Keratinocyte (primary cell): ENCODE measurements at regions not wholly inside any gene's neighbourhood (a gene's known extent, or its start where the extent isn't known, plus 50 kb on each side); places are given as distances from the start of the nearest gene placed in this dataset.

Source experiments
- DNase-seq: peaks from one replicate; pipeline ENCODE4 v3.0.0-alpha.2; 2011; ENCODE audit warnings: low read depth, missing footprints, low spot score
- FAIRE-seq: peaks from 2 replicates; lab custom pipeline; 2011; peaks lifted over from hg19 to GRCh38; lab: Jason Lieb, UNC
- H2AFZ ChIP-seq: 2 replicates; pipeline ENCODE4 v1.6.0; 2012; ENCODE audit warnings: low read length, control low read depth, inconsistent platforms; ENCODE audit not compliant: control insufficient read depth
- H3K27ac ChIP-seq: 2 replicates; pipeline ENCODE4 v1.5.1; 2011; ENCODE audit warnings: low read length; ENCODE audit not compliant: control insufficient read depth, insufficient read depth
- H3K27me3 ChIP-seq: 3 replicates; pipeline ENCODE4 v1.6.0; 2011; ENCODE audit warnings: low read length; ENCODE audit not compliant: control insufficient read depth, insufficient read depth; ENCODE audit errors: extremely low read depth
- H3K36me3 ChIP-seq, 2 experiments: 2 replicates in 1 of 2; 3 replicates in 1 of 2; pipeline ENCODE4 v1.5.1; 2011; ENCODE audit warnings: low read length in 2 of 2, mild to moderate bottlenecking in 1 of 2; ENCODE audit not compliant: control insufficient read depth in 2 of 2, insufficient read depth in 2 of 2; ENCODE audit errors: extremely low read depth in 1 of 2
- H3K4me1 ChIP-seq: 3 replicates; pipeline ENCODE4 v1.5.1; 2011; ENCODE audit warnings: low read length; ENCODE audit not compliant: control insufficient read depth, insufficient read depth; ENCODE audit errors: extremely low read depth
- H3K4me2 ChIP-seq: 3 replicates; pipeline ENCODE4 v1.6.0; 2011; ENCODE audit warnings: low read depth, low read length; ENCODE audit not compliant: control insufficient read depth, insufficient read depth; ENCODE audit errors: extremely low read depth
- H3K4me3 ChIP-seq, 3 experiments: fragments of 200-600 bp in 1 of 3; sonication (generic) in 1 of 3; 2 replicates in 2 of 3; 3 replicates in 1 of 3; pipeline ENCODE4 v1.5.1; 2011 to 2016; ENCODE audit warnings: low read length in 3 of 3, mild to moderate bottlenecking in 3 of 3, control low read depth in 2 of 3, inconsistent platforms in 1 of 3, low read depth in 1 of 3, mixed read lengths in 1 of 3, mixed run types in 1 of 3, moderate library complexity in 1 of 3; ENCODE audit not compliant: control insufficient read depth in 2 of 3, insufficient read depth in 2 of 3; ENCODE audit errors: extremely low read depth in 1 of 3
- H3K79me2 ChIP-seq: 2 replicates; pipeline ENCODE4 v1.6.0; 2012; ENCODE audit warnings: low read length; ENCODE audit not compliant: control insufficient read depth, insufficient read depth
- H3K9ac ChIP-seq: 3 replicates; pipeline ENCODE4 v1.6.0; 2011; ENCODE audit warnings: low read length; ENCODE audit not compliant: control insufficient read depth, insufficient read depth; ENCODE audit errors: extremely low read depth
- H3K9me1 ChIP-seq: 3 replicates; pipeline ENCODE4 v1.6.0; 2011; ENCODE audit warnings: low read length; ENCODE audit not compliant: control insufficient read depth, insufficient read depth; ENCODE audit errors: extremely low read depth
- H3K9me3 ChIP-seq: 2 replicates; pipeline ENCODE4 v1.5.1; 2012; ENCODE audit warnings: low read depth, low read length; ENCODE audit not compliant: control insufficient read depth
- H4K20me1 ChIP-seq: 3 replicates; pipeline ENCODE4 v1.6.0; 2011; ENCODE audit warnings: low read length; ENCODE audit not compliant: control insufficient read depth, insufficient read depth; ENCODE audit errors: extremely low read depth
- CTCF ChIP-seq, 3 experiments: IDR thresholded peaks in 1 of 3; conservative IDR thresholded peaks in 1 of 3; optimal IDR thresholded peaks in 1 of 3; 2 replicates in 2 of 3; 3 replicates in 1 of 3; pipeline versions ENCODE3 to v1.5.1; 2011; ENCODE audit warnings: low read length in 3 of 3, mild to moderate bottlenecking in 3 of 3, moderate library complexity in 2 of 3, control low read depth in 1 of 3, inconsistent platforms in 1 of 3; ENCODE audit not compliant: insufficient read depth in 2 of 3; ENCODE audit errors: extremely low read depth in 1 of 3
- EZH2 ChIP-seq: IDR thresholded peaks from one replicate; pipeline ENCODE4 v1.6.1; 2012; ENCODE audit warnings: inconsistent platforms, mild to moderate bottlenecking, low read length, moderate library complexity
- dilution Hi-C: fragments of 300-500 bp; cut with MboI; formaldehyde crosslinking; loops from one replicate; pipeline ENCODE4 v1.7.0; 2020; ENCODE audit warnings: low sequenced_read_pairs; ENCODE audit not compliant: extremely low pct_ligation_motif_present

GRCh38 chr1:36650200-36651065, 167.7 kb upstream of the CSF3R start:
- Histone ChIP-seq H3K9me1 (no peaks in the 10 kb centered on the region), H3K36me3 (no peaks in the 10 kb centered on the region), H3K79me2 (no peaks in the 10 kb centered on the region), H3K4me2 (no peak overlapping the region), H4K20me1 (peaks cover 4% of the 10 kb centered on the region), H3K4me3 (no peak overlapping the region), H3K27me3 (peaks cover 5% of the 10 kb centered on the region), H3K27ac (no peak overlapping the region), H3K4me1 (no peaks in the 10 kb centered on the region), H2AFZ (no peak overlapping the region), H3K9me3 (no peaks in the 10 kb centered on the region), H3K9ac (no peak overlapping the region)
- TF ChIP-seq EZH2 (no peak), CTCF (optimal IDR thresholded peaks at IDR 0.05 in 1 of 3, IDR thresholded peaks at IDR 0.05 in 1 of 3, conservative IDR thresholded peaks at IDR 0.05 in 1 of 3; ENCODE audit: extremely low read depth in 1 of 3, insufficient read depth in 2 of 3, low read length in 3 of 3) (peak; percentile 80 to 90 (median 90))
- dilution Hi-C loops: no loop called here
- DNase-seq: peak; percentile 4
- FAIRE-seq: peak; percentile 17

GRCh38 chr1:36645867-36646266, 163.2 kb upstream of the CSF3R start:
- Histone ChIP-seq H3K9ac (no peak overlapping the region), H3K36me3 (no peaks in the 10 kb centered on the region), H3K27me3 (peaks cover 12% of the 10 kb centered on the region), H3K4me1 (no peaks in the 10 kb centered on the region), H3K4me2 (no peak overlapping the region), H3K9me1 (no peaks in the 10 kb centered on the region), H3K9me3 (no peaks in the 10 kb centered on the region), H4K20me1 (peaks cover 4% of the 10 kb centered on the region), H3K4me3 (no peak overlapping the region), H3K79me2 (no peaks in the 10 kb centered on the region), H2AFZ (no peak overlapping the region), H3K27ac (no peak overlapping the region)
- DNase-seq (no peak), FAIRE-seq (no peak)
- TF ChIP-seq CTCF (optimal IDR thresholded peaks at IDR 0.05 in 1 of 3, IDR thresholded peaks at IDR 0.05 in 1 of 3, conservative IDR thresholded peaks at IDR 0.05 in 1 of 3; ENCODE audit: extremely low read depth in 1 of 3, insufficient read depth in 2 of 3, low read length in 3 of 3): no peak
- TF ChIP-seq EZH2: no peak
- dilution Hi-C loops: no loop called here
